Astrocyte of the spinal cord (primary cell): ENCODE measurements at regions not wholly inside any gene's neighbourhood (a gene's known extent, or its start where the extent isn't known, plus 50 kb on each side); places are given as distances from the start of the nearest gene placed in this dataset.
"Not testable (repeated sequence)": the region's sequence is repeated elsewhere in the genome, so short reads cannot be mapped to it uniquely, and the experiment has no call there.

ENCODE experiments used
- DNase-seq: peaks from one replicate; pipeline ENCODE4 v3.0.0; 2011; ENCODE audit warnings: low read depth, low spot score
- H3K4me3 ChIP-seq: 2 replicates; pipeline ENCODE4 v1.5.1; 2011; ENCODE audit warnings: low read depth, mild to moderate bottlenecking, low read length, moderate library complexity
- in situ Hi-C: cut with HindIII; loops from 2 replicates; pipeline ENCODE4 v1.10.0; 2017; ENCODE audit warnings: low sequenced_read_pairs
- TF ChIP-seq, protein P1 (sequence below): IDR thresholded peaks from 2 replicates; pipeline ENCODE4 v1.5.1; 2012; ENCODE audit warnings: low read depth, mild to moderate bottlenecking, low read length, inconsistent platforms

DNA sequence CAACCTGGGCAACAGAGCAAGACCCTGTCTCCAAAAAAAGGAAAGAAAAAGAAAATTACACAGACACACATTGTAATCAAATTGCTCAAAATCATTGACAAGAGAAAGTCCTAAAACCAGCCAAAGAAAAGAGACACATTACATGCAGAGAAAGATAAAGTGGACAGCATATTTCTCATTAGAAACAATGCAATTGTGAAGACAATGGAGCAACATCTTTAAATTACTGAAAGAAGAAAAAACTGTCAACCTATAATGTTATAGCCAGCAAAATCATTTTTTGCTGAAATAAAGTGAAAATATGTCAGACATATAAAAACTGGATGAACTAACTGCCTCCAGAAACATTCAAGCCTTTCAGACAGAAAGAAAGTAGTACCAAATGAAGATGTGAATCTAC, 120.6 kb downstream of the TMEM167A start:
- in situ Hi-C loops = no loop called here
- no peak overlapping the region for H3K4me3 ChIP-seq

DNA sequence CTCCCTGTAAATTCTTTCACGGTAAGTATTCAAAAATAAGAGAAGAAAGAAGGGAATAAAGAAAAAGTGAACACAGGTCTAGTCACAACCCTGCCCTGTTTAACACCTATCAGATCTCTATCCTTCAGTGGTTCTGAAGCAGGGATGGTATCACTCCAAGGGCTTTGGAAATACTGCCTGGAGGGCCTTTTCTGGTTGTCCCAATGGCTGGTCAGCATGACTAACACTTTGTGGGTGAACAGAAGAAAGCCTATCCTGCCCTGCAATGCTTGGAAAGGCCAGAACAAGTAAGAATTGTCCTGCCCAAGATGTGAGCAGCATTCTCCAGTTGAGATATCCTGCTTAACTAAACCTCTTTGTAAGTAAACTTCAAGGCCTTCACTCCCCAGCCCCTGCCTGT, 124.9 kb downstream of the TMEM167A start:
- in situ Hi-C loops = no loop called here
- TF ChIP-seq, protein P1, sequence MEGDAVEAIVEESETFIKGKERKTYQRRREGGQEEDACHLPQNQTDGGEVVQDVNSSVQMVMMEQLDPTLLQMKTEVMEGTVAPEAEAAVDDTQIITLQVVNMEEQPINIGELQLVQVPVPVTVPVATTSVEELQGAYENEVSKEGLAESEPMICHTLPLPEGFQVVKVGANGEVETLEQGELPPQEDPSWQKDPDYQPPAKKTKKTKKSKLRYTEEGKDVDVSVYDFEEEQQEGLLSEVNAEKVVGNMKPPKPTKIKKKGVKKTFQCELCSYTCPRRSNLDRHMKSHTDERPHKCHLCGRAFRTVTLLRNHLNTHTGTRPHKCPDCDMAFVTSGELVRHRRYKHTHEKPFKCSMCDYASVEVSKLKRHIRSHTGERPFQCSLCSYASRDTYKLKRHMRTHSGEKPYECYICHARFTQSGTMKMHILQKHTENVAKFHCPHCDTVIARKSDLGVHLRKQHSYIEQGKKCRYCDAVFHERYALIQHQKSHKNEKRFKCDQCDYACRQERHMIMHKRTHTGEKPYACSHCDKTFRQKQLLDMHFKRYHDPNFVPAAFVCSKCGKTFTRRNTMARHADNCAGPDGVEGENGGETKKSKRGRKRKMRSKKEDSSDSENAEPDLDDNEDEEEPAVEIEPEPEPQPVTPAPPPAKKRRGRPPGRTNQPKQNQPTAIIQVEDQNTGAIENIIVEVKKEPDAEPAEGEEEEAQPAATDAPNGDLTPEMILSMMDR = no peak
- H3K4me3 ChIP-seq = no peak overlapping the region
- DNase-seq = no peak

More for the DNA sequence above, 120.6 kb downstream of the TMEM167A start:
- no peak for DNase-seq
- TF ChIP-seq, protein P1 = no peak

DNA sequence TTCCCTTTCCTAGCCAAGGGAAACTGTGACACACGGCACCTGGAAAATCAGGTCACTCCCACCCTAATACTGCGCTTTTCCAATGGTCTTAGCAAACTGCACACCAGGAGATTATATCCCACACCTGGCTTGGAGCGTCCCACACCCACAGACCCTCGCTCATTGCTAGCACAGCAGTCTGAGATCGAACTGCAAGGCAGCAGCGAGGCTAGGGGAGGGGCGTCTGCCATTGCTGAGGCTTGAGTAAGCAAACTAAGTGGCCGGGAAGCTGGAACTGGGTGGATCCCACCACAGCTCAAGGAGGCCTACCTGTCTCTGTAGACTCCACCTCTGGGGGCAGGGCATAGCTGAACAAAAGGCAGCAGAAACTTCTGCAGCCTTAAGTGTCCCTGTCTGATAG, 132.9 kb downstream of the TMEM167A start:
- DNase-seq, H3K4me3 ChIP-seq, in situ Hi-C loops: not testable (repeated sequence)

GRCh38 chr5:82942083-82942881, 134.9 kb downstream of the TMEM167A start:
- no peak overlapping the region for H3K4me3 ChIP-seq
- in situ Hi-C loops = no loop called here
- TF ChIP-seq, protein P1 = no peak
- DNase-seq = no peak

GRCh38 chr5:82938901-82939725, 138.1 kb downstream of the TMEM167A start:
- in situ Hi-C loops = no loop called here
- DNase-seq = peak; percentile 10
- TF ChIP-seq, protein P1 = no peak
- no peak overlapping the region for H3K4me3 ChIP-seq

- H3K4me3 ChIP-seq, DNase-seq, in situ Hi-C loops: not testable (repeated sequence)
These were observed 144.5 kb downstream of the TMEM167A start for GRCh38 chr5:82932473-82933220.

- H3K4me3 ChIP-seq = no peak overlapping the region
- TF ChIP-seq, protein P1 = no peak
- peak; percentile 48 for DNase-seq
- in situ Hi-C loops = no loop called here
These were observed 146.1 kb downstream of the TMEM167A start for GRCh38 chr5:82931110-82931509.
